Osteocyte (in vitro differentiated cells): ENCODE measurements at regions not wholly inside any gene's neighbourhood (a gene's known extent, or its start where the extent isn't known, plus 50 kb on each side); places are given as distances from the start of the nearest gene placed in this dataset.
A peak's percentile ranks its signal among the peaks of the same experiment; 100 is the strongest.

ENCODE experiments used
- DNase-seq: peaks from one replicate; pipeline ENCODE4 v3.0.0; 2021; ENCODE audit warnings: mixed read lengths; ENCODE audit not compliant: unreplicated experiment; ENCODE audit errors: extremely low spot score
- H3K27ac Mint-ChIP-seq: one replicate; pipeline ENCODE4 v1.8.0; 2021; ENCODE audit warnings: mild to moderate bottlenecking, mixed read lengths; ENCODE audit not compliant: unreplicated experiment
- H3K27me3 Mint-ChIP-seq: one replicate; pipeline ENCODE4 v1.8.0; 2021; ENCODE audit warnings: mixed read lengths; ENCODE audit not compliant: unreplicated experiment
- H3K36me3 Mint-ChIP-seq: one replicate; pipeline ENCODE4 v1.8.0; 2021; ENCODE audit warnings: mixed read lengths; ENCODE audit not compliant: unreplicated experiment
- H3K4me1 Mint-ChIP-seq: one replicate; pipeline ENCODE4 v1.8.0; 2021; ENCODE audit warnings: mixed read lengths; ENCODE audit not compliant: unreplicated experiment
- H3K4me3 Mint-ChIP-seq: one replicate; pipeline ENCODE4 v1.8.0; 2021; ENCODE audit warnings: mild to moderate bottlenecking, moderate library complexity, mixed read lengths; ENCODE audit not compliant: unreplicated experiment
- H3K9me3 Mint-ChIP-seq: one replicate; pipeline ENCODE4 v1.8.0; 2021; ENCODE audit warnings: mixed read lengths; ENCODE audit not compliant: unreplicated experiment
- TF ChIP-seq, protein P1 (sequence below): fragments of 200-600 bp; sonication (generic); IDR thresholded peaks from 2 replicates; pipeline ENCODE4 v1.5.0; 2021; ENCODE audit warnings: antibody characterized with exemption, mild to moderate bottlenecking, moderate library complexity

DNA sequence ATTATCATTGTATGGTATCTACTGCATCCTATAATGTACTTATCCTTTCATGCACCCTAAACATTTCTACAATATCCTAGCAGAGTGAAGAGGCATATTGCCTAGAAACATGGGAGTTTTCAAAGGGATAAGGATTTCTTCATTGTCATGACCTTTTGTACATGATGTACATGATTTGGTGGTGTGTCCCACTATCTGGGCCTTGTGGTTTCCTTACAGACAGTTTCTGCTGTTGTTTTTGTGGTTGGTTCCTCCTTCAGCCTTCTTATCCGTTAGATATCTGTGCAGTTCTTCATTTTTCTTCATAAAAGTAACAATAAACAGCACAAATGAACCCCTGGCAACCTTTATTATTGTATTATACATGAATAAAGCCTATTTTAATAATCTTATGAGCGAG lies 70.4 kb upstream of the BACH1 start:
- Mint-ChIP-seq H3K27me3 (no peaks in the 10 kb centered on the region), H3K36me3 (peaks cover 10% of the 10 kb centered on the region), H3K27ac (no peak overlapping the region), H3K4me3 (no peak overlapping the region), H3K9me3 (peaks cover 20% of the 10 kb centered on the region), H3K4me1 (peaks cover 21% of the 10 kb centered on the region)
- no peak for DNase-seq
- TF ChIP-seq, protein P1, sequence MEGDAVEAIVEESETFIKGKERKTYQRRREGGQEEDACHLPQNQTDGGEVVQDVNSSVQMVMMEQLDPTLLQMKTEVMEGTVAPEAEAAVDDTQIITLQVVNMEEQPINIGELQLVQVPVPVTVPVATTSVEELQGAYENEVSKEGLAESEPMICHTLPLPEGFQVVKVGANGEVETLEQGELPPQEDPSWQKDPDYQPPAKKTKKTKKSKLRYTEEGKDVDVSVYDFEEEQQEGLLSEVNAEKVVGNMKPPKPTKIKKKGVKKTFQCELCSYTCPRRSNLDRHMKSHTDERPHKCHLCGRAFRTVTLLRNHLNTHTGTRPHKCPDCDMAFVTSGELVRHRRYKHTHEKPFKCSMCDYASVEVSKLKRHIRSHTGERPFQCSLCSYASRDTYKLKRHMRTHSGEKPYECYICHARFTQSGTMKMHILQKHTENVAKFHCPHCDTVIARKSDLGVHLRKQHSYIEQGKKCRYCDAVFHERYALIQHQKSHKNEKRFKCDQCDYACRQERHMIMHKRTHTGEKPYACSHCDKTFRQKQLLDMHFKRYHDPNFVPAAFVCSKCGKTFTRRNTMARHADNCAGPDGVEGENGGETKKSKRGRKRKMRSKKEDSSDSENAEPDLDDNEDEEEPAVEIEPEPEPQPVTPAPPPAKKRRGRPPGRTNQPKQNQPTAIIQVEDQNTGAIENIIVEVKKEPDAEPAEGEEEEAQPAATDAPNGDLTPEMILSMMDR, result no peak

DNA sequence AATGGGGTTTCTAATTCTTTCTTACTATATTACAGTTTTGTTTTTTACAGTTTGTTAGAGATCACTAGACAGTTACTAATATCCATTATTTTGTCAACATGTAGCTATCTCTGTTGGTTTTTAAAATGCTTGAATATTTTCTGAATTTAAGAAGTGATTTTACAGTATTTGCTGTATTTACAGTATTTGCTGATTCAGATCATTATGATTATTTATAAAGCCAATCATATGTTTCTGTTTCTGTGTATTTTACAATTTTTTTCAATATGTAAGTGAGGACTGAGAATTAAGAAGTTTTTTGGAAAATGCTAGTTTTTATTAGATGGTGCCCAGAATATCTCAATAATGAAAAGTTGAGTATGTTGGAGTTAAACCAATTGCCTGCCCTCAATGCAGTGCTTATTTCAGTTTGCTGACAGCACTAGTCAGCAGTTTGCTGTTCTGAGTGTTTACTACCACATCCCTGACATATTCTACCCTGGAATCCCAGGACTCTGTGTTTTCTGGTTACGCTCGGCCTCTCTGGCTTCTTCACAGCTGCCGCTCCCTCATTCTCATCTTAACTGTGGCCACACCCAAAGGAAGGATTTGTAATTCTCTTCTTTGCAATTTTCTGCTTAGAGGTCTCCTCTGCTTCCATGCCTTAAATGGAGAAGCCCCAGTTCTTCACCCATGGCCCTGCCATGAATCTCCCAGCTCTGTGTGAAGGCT lies 68.0 kb upstream of the BACH1 start:
- H3K27me3 Mint-ChIP-seq, result no peaks in the 10 kb centered on the region
- peaks cover 7% of the 10 kb centered on the region for H3K36me3 Mint-ChIP-seq
- no peak overlapping the region for H3K4me3 Mint-ChIP-seq
- TF ChIP-seq, protein P1, result no peak
- H3K27ac Mint-ChIP-seq, result peak overlapping the region; percentile 25
- no peak for DNase-seq
- peaks cover 23% of the 10 kb centered on the region for H3K4me1 Mint-ChIP-seq
- peaks cover 8% of the 10 kb centered on the region for H3K9me3 Mint-ChIP-seq

DNA sequence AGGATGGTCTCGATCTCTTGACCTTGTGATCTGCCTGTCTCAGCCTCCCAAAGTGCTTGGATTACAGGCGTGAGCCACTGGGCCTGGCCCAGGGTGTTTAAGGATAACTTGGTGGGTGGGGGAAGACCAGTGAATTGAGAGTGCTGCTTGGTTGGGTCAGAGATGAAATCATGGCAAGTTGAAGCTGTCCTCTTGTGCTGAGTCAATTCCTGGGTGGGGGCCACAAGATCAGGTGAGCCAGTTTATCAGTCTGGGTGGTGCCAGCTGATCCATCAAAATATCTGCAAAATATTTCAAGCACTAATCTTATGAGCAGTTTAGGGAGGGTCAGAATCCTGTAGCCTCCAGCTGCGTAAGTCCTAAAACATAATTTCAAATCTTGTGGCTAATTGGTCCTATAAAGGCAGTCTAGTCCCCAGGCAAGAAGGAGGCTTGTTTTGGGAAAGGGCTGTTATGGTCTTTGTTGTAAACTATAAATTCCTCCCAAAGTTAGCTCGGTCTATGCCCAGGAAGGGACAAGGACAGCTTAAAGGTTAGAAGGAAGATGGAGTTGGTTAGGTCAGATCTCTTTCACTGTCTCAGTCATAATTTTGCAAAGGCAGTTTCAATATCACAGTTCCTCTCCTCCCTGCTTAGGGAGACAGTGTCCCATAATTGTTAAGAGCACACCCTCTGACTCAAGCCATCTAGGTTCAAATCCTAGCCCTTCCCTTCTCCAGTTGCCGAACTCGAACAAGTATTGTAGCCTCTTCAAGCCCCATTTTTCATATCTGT lies 66.8 kb upstream of the BACH1 start:
- H3K4me3 Mint-ChIP-seq, result no peak overlapping the region
- H3K27me3 Mint-ChIP-seq, result no peaks in the 10 kb centered on the region
- peak overlapping the region; percentile 8 for H3K27ac Mint-ChIP-seq
- DNase-seq, result no peak
- H3K4me1 Mint-ChIP-seq, result peaks cover 28% of the 10 kb centered on the region
- no peaks in the 10 kb centered on the region for H3K9me3 Mint-ChIP-seq
- H3K36me3 Mint-ChIP-seq, result peaks cover under 1% of the 10 kb centered on the region
- TF ChIP-seq, protein P1, result no peak

DNA sequence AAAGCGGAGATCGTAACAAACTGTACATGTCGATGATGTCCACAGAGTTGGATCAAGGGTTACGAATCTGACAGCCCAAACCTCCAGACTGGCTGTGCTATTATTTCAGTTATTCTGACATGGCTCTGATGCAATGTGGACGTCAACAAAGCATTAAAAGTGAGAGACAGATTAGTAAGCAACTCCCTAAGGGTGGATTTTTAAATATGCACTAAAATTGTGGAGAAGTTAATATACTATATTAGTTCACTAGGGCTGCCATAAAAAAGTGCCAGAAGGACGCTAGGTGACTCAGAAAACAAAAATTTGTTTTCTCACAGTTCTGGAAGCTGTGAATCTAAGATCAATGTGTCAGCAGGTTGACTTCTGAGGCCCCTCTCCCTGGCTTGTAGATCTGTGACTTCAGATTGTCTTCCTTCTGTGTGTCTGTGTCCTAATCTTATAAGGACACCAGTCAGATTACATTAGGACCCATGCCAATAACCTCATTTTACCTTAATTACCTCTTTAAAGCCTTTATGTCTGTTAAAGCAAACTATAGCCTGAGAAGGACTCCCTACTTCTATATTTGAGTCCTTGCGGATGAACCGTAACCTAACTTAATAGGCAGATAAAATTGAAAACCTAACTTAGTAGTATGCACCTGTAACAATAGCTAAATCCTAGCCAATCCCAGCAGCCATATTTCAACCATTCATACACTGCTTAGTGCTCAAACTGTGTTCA lies 66.0 kb upstream of the BACH1 start:
- Mint-ChIP-seq H3K9me3 (no peaks in the 10 kb centered on the region), H3K4me1 (peaks cover 28% of the 10 kb centered on the region), H3K4me3 (no peak overlapping the region), H3K27ac (peak overlapping the region; percentile 8), H3K36me3 (no peaks in the 10 kb centered on the region), H3K27me3 (no peaks in the 10 kb centered on the region)
- DNase-seq, result no peak
- TF ChIP-seq, protein P1, result no peak

DNA sequence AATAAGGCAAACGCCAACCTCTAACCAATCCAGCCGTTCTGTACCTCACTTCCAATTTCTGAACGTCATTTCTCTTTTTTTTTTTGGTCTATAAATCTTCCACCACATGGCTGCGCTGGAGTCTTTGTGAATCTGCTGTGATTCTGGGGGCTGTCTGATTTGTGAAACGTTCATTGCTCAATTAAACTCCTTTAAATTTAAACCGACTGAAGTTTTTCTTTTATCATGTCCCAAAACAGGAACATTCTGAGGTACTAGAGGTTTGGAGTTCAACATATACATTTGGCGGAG lies 65.5 kb upstream of the BACH1 start:
- TF ChIP-seq, protein P1, result no peak
- Mint-ChIP-seq H3K27ac (no peak overlapping the region), H3K9me3 (no peaks in the 10 kb centered on the region), H3K27me3 (no peaks in the 10 kb centered on the region), H3K4me3 (no peak overlapping the region), H3K36me3 (no peaks in the 10 kb centered on the region), H3K4me1 (peaks cover 28% of the 10 kb centered on the region)
- DNase-seq, result no peak
